ENCODE measurements at regions not wholly inside any gene's neighbourhood (a gene's known extent, or its start where the extent isn't known, plus 50 kb on each side); places are given as distances from the start of the nearest gene placed in this dataset.

- no peak for TF ChIP-seq CTCF (IDR thresholded peaks at IDR 0.05)
- TF ChIP-seq EZH2 (IDR thresholded peaks at IDR 0.05; ENCODE audit: borderline replicate concordance, insufficient read depth, low read depth, low read length, poor library complexity, severe bottlenecking), result no peak
Measured at GRCh38 chrX:109911046-109911445, 91.9 kb upstream of the TMEM164 start.

All from B cell (primary cell).